Keratinocyte (primary cell): ENCODE measurements at regions not wholly inside any gene's neighbourhood (a gene's known extent, or its start where the extent isn't known, plus 50 kb on each side); places are given as distances from the start of the nearest gene placed in this dataset.

Source experiments
- EZH2 ChIP-seq: IDR thresholded peaks from one replicate; pipeline ENCODE4 v1.6.1; 2012; ENCODE audit warnings: inconsistent platforms, mild to moderate bottlenecking, low read length, moderate library complexity
- TF ChIP-seq, protein P1 (sequence below), 3 experiments: IDR thresholded peaks in 1 of 3; conservative IDR thresholded peaks in 1 of 3; optimal IDR thresholded peaks in 1 of 3; 2 replicates in 2 of 3; 3 replicates in 1 of 3; pipeline versions ENCODE3 to v1.5.1; 2011; ENCODE audit warnings: low read length in 3 of 3, mild to moderate bottlenecking in 3 of 3, moderate library complexity in 2 of 3, control low read depth in 1 of 3, inconsistent platforms in 1 of 3; ENCODE audit not compliant: insufficient read depth in 2 of 3; ENCODE audit errors: extremely low read depth in 1 of 3

- TF ChIP-seq, protein P1, sequence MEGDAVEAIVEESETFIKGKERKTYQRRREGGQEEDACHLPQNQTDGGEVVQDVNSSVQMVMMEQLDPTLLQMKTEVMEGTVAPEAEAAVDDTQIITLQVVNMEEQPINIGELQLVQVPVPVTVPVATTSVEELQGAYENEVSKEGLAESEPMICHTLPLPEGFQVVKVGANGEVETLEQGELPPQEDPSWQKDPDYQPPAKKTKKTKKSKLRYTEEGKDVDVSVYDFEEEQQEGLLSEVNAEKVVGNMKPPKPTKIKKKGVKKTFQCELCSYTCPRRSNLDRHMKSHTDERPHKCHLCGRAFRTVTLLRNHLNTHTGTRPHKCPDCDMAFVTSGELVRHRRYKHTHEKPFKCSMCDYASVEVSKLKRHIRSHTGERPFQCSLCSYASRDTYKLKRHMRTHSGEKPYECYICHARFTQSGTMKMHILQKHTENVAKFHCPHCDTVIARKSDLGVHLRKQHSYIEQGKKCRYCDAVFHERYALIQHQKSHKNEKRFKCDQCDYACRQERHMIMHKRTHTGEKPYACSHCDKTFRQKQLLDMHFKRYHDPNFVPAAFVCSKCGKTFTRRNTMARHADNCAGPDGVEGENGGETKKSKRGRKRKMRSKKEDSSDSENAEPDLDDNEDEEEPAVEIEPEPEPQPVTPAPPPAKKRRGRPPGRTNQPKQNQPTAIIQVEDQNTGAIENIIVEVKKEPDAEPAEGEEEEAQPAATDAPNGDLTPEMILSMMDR (optimal IDR thresholded peaks at IDR 0.05 in 1 of 3, IDR thresholded peaks at IDR 0.05 in 1 of 3, conservative IDR thresholded peaks at IDR 0.05 in 1 of 3; ENCODE audit: extremely low read depth in 1 of 3, insufficient read depth in 2 of 3, low read length in 3 of 3) = no peak
- no peak for TF ChIP-seq EZH2
These were observed 492.5 kb upstream of the POU3F3 start for GRCh38 chr2:104361414-104361813.
